Adrenal gland (tissue), 9 donors: ENCODE measurements at regions not wholly inside any gene's neighbourhood (a gene's known extent, or its start where the extent isn't known, plus 50 kb on each side); places are given as distances from the start of the nearest gene placed in this dataset.

Experiments
- DNase-seq, 7 donors: peaks; one replicate each; pipeline ENCODE4 v3.0.0-alpha.2; 2019 to 2020
- H3K27ac ChIP-seq, 5 donors: fragments of 200-600 bp; sonication (generic) in 4 of 5; 1 replicate in 3 of 5; 2 replicates in 2 of 5; pipeline versions ENCODE4 v1.5.1 to v1.8.0; 2016 to 2020; ENCODE audit warnings: mild to moderate bottlenecking in 1 of 5
- H3K27me3 ChIP-seq: fragments of 200-600 bp; 2 replicates; pipeline ENCODE4 v1.8.0; 2021
- H3K36me3 ChIP-seq, 2 donors: fragments of 200-600 bp; replicated peaks in 1 of 2; 1 replicate in 1 of 2; 2 replicates in 1 of 2; pipeline versions ENCODE4 v1.5.1 to v1.8.0; 2018 to 2022
- H3K4me1 ChIP-seq, 2 donors: fragments of 200-600 bp; replicated peaks in 1 of 2; 1 replicate in 1 of 2; 2 replicates in 1 of 2; pipeline versions ENCODE4 v1.5.1 to v1.8.0; 2018 to 2021
- H3K4me3 ChIP-seq, 4 donors: fragments of 200-600 bp; sonication (generic) in 3 of 4; one replicate each; pipeline ENCODE4 v1.5.1; 2016 to 2018
- H3K9me3 ChIP-seq, 3 donors: fragments of 200-600 bp; sonication (generic) in 1 of 3; replicated peaks in 1 of 3; 1 replicate in 2 of 3; 2 replicates in 1 of 3; pipeline versions ENCODE4 v1.5.1 to v1.8.0; 2016 to 2021
- POLR2A ChIP-seq, 2 donors: fragments of 450-650 bp; IDR thresholded peaks; one replicate each; pipeline ENCODE4 v1.6.1; 2017; ENCODE audit warnings: antibody characterized with exemption in 2 of 2, mild to moderate bottlenecking in 2 of 2, moderate library complexity in 1 of 2
- WGBS, 4 donors: extraction: QIAGEN DNeasy Blood & Tissue Kit in 2 of 4; methylation state at CpG; one replicate each; pipeline versions ENCODE4 v1.1.5 to v1.1.7; 2013 to 2017; 5-methylcytosine and 5-hydroxymethylcytosine counted together
- intact Hi-C, 2 donors: fragments of 100-400 bp; cut with DNase I; formaldehyde crosslinking; loops; one replicate each; pipeline versions ENCODE4 v1.14.1 to v1.15.0; 2022 to 2023
- TF ChIP-seq, protein P1 (sequence below), 6 experiments: fragments of 450-650 bp in 4 of 6; fragments of 200-600 bp in 2 of 6; sonication (generic) in 1 of 6; IDR thresholded peaks; 1 replicate in 5 of 6; 2 replicates in 1 of 6; pipeline versions ENCODE4 v1.5.1 to v1.8.0; 2016 to 2021; ENCODE audit warnings: antibody characterized with exemption in 6 of 6, mild to moderate bottlenecking in 2 of 6, moderate library complexity in 1 of 6
- donor health status: healthy with polysubstance abuse.
- donor health status: Bipolar disorder and iron deficiency.
- donor health status: DM: yes; HTN: yes; CAD: no.
- donor health status: DM: no; HTN: no; CAD: no.
- donor health status: DM: no; HTN: no; CAD: no.

DNA sequence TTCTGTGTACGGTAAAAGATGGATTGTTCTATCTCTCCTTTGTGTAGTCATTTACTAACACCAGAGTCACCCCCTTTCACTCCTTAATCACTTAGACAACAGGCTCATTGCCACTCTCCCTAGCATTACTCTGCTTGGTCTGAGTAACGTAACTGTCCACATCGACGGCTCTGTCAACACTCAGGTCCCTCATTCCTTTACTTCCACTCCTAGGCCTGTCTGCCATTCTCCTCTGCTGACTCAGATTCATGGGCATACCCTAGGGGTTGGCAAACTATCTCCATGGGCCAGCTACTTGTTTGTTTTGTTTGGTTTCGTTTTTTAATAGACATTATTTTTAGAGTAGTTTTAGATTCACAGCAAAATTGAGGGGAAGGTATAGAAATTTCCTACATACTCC is 243.9 kb downstream of the NR4A2 start:
- TF ChIP-seq, protein P1, sequence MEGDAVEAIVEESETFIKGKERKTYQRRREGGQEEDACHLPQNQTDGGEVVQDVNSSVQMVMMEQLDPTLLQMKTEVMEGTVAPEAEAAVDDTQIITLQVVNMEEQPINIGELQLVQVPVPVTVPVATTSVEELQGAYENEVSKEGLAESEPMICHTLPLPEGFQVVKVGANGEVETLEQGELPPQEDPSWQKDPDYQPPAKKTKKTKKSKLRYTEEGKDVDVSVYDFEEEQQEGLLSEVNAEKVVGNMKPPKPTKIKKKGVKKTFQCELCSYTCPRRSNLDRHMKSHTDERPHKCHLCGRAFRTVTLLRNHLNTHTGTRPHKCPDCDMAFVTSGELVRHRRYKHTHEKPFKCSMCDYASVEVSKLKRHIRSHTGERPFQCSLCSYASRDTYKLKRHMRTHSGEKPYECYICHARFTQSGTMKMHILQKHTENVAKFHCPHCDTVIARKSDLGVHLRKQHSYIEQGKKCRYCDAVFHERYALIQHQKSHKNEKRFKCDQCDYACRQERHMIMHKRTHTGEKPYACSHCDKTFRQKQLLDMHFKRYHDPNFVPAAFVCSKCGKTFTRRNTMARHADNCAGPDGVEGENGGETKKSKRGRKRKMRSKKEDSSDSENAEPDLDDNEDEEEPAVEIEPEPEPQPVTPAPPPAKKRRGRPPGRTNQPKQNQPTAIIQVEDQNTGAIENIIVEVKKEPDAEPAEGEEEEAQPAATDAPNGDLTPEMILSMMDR (IDR thresholded peaks at IDR 0.05), result no peak
- no peak for TF ChIP-seq POLR2A (IDR thresholded peaks at IDR 0.05)
- H3K27me3 ChIP-seq, result no peaks in the 10 kb centered on the region
- DNase-seq, result no peak
- H3K36me3 ChIP-seq, result no peaks in the 10 kb centered on the region
- H3K4me3 ChIP-seq, result no peak overlapping the region
- no peaks in the 10 kb centered on the region for H3K9me3 ChIP-seq
- WGBS, 4 donors, result 46 to 69% (median 53%) methylated on average over 5 of the region's 5 CpGs
- intact Hi-C loops, result no loop called here
- no peak overlapping the region for H3K27ac ChIP-seq
- no peaks in the 10 kb centered on the region for H3K4me1 ChIP-seq

DNA sequence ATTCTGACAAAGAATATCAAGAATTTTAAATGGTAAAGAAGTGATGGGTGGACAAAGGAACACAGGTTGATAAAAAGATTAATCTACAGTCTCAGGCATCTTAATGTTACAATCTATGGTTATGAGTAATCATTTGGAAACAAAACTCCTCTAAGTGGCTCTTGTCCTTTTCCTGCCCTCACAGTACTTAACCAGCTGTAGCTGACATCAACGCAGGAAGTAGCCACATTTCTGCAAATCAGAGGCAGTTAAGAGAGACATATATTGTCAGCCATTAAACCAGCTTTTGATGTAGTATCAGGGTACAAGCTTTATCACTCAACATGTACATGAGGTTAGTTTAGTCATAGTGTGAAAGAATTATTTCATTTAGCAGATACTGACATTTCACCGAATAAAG is 244.6 kb downstream of the NR4A2 start:
- no peak for TF ChIP-seq POLR2A (IDR thresholded peaks at IDR 0.05)
- intact Hi-C loops, result no loop called here

DNA sequence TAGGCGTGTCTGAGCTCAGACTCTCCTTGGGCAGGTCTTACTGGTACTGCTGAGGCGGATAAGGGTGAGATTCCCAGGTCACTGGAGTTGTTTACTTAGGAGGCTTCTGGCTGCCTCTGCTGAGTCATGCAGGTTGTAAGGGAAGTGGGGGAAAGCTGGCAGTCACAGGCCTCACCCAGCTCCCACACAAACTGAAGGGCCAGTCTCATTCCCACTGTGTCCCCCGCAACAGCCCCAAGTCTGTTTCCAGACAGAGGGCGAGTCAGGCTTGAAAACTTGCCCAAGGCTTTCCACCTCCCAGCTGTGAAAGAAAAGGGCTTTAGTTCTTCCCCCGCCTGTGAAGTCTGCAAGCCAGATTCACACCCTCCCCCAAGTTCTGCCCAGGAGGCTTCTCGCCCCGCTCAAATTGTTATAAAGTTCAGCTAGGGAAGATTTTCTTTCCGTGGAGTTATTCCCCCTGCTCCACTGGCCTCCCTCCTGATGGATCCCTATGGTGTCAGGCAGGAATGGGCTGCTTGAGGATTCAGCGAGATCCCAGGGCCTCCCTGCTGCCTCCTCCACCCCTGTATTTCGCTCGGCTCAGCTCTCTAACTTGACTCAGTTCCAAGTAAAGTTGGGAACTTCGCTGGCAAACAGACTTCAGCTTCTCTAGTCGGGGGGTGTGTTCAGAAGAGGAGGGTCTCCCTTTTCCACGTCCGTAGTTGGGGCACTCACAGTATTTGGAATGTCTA is 248.6 kb downstream of the NR4A2 start:
- Histone ChIP-seq H3K36me3 (no peaks in the 10 kb centered on the region), H3K4me3 (no peak overlapping the region), H3K9me3 (no peaks in the 10 kb centered on the region), H3K4me1 (no peaks in the 10 kb centered on the region), H3K27ac (no peak overlapping the region), H3K27me3 (no peaks in the 10 kb centered on the region)
- peak in 1 of 7 donors; percentile 2 for DNase-seq
- intact Hi-C loops, result no loop called here
- TF ChIP-seq, protein P1 (IDR thresholded peaks at IDR 0.05), result no peak
- no peak for TF ChIP-seq POLR2A (IDR thresholded peaks at IDR 0.05)
- 69 to 77% (median 74%) methylated on average over 14 to 15 of the region's 15 CpGs for WGBS, 4 donors

More for the DNA sequence above, 244.6 kb downstream of the NR4A2 start:
- no peaks in the 10 kb centered on the region for H3K4me1 ChIP-seq
- H3K27ac ChIP-seq, result no peak overlapping the region
- H3K9me3 ChIP-seq, result no peaks in the 10 kb centered on the region
- DNase-seq, result no peak
- no peak overlapping the region for H3K4me3 ChIP-seq
- 46 to 62% (median 57%) methylated on average over 2 of the region's 2 CpGs for WGBS, 4 donors
- no peaks in the 10 kb centered on the region for H3K36me3 ChIP-seq
- H3K27me3 ChIP-seq, result no peaks in the 10 kb centered on the region

DNA sequence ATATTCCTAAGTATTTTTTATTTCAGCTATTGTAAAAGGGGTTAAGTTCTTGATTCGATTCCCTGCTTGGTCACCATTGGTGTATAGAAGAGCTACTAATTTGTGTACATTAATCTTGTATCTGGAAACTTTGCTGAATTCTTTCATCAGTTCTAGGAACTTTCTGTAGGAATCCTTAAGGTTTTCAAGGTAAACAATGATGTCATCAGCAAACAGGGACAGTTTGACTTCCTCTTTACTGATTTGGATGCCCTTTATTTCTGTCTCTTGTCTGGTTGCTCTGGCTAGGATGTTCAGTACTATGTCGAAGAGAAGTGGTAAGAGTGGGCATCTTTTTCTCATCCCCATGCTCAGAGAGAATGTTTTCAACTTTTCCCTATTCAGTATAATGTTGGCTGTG is 252.7 kb downstream of the NR4A2 start:
- H3K4me3 ChIP-seq, result no peak overlapping the region
- H3K27ac ChIP-seq, result no peak overlapping the region
- H3K36me3 ChIP-seq, result no peaks in the 10 kb centered on the region
- TF ChIP-seq, protein P1 (IDR thresholded peaks at IDR 0.05), result no peak
- no peak for TF ChIP-seq POLR2A (IDR thresholded peaks at IDR 0.05)
- intact Hi-C loops, result no loop called here
- H3K4me1 ChIP-seq, result no peaks in the 10 kb centered on the region
- no peak for DNase-seq
- H3K9me3 ChIP-seq, result no peaks in the 10 kb centered on the region
- 77 to 89% (median 84%) methylated on average over 2 of the region's 2 CpGs for WGBS, 4 donors
- H3K27me3 ChIP-seq, result no peaks in the 10 kb centered on the region
